GM23338 (cell line): ENCODE measurements at regions not wholly inside any gene's neighbourhood (a gene's known extent, or its start where the extent isn't known, plus 50 kb on each side); places are given as distances from the start of the nearest gene placed in this dataset.
"Not testable (repeated sequence)": the region's sequence is repeated elsewhere in the genome, so short reads cannot be mapped to it uniquely, and the experiment has no call there.

ENCODE experiments used
- CREB1 ChIP-seq: fragments of 250-450 bp; sonication (Bioruptor Pico); IDR thresholded peaks from 2 replicates; pipeline ENCODE4 v1.5.0; 2020; ENCODE audit warnings: low read depth, mild to moderate bottlenecking, moderate library complexity
- EZH2 ChIP-seq: fragments of 200-600 bp; sonication (generic); IDR thresholded peaks from one replicate; pipeline ENCODE4 v1.8.0; 2017; ENCODE audit warnings: antibody characterized with exemption, mild to moderate bottlenecking, low read depth; ENCODE audit not compliant: unreplicated experiment
- EZH2phosphoT487 ChIP-seq: fragments of 200-600 bp; sonication (generic); IDR thresholded peaks from one replicate; pipeline ENCODE4 v1.8.1; 2018; ENCODE audit warnings: antibody characterized with exemption; ENCODE audit not compliant: unreplicated experiment
- JUNB ChIP-seq: IDR thresholded peaks from one replicate; pipeline ENCODE4 v1.6.1; 2016; ENCODE audit warnings: antibody characterized with exemption; ENCODE audit not compliant: unreplicated experiment
- NANOG ChIP-seq: IDR thresholded peaks from 2 replicates; pipeline ENCODE4 v1.6.1; 2016; ENCODE audit warnings: antibody characterized with exemption, borderline replicate concordance
- POLR2AphosphoS5 ChIP-seq: IDR thresholded peaks from 2 replicates; pipeline ENCODE4 v1.6.1; 2016; ENCODE audit warnings: antibody characterized with exemption, low read depth
- STAT1 ChIP-seq: IDR thresholded peaks from one replicate; pipeline ENCODE4 v1.6.1; 2016; ENCODE audit warnings: antibody characterized with exemption; ENCODE audit not compliant: unreplicated experiment
- ZNF114 ChIP-seq: fragments of 250-450 bp; sonication (Bioruptor Pico); IDR thresholded peaks from 2 replicates; pipeline ENCODE4 v1.5.0; 2020; ENCODE audit warnings: mild to moderate bottlenecking, moderate library complexity
- ZNF331 ChIP-seq: fragments of 250-450 bp; sonication (Bioruptor Pico); IDR thresholded peaks from 2 replicates; pipeline ENCODE4 v1.5.0; 2020; ENCODE audit warnings: low read depth, mild to moderate bottlenecking, moderate library complexity
- TF ChIP-seq, protein P1 (sequence below), 2 experiments: fragments of 200-600 bp in 1 of 2; sonication (generic) in 1 of 2; conservative IDR thresholded peaks; 2 replicates each; pipeline versions ENCODE4 v1.5.1 to v1.6.1; 2016 to 2017; ENCODE audit warnings: antibody characterized with exemption in 2 of 2, low read depth in 2 of 2, mild to moderate bottlenecking in 2 of 2, moderate library complexity in 1 of 2
- TF ChIP-seq, protein P2 (sequence below): IDR thresholded peaks from 2 replicates; pipeline ENCODE4 v1.6.1; 2016; ENCODE audit warnings: antibody characterized with exemption
- TF ChIP-seq, protein P3 (sequence below): fragments of 250-450 bp; sonication (Bioruptor Pico); IDR thresholded peaks from 2 replicates; pipeline ENCODE4 v1.5.0; 2020; ENCODE audit warnings: mild to moderate bottlenecking, moderate library complexity
- TF ChIP-seq, protein P4 (sequence below): IDR thresholded peaks from one replicate; pipeline ENCODE4 v1.6.1; 2018; ENCODE audit warnings: antibody characterized with exemption; ENCODE audit not compliant: unreplicated experiment

DNA sequence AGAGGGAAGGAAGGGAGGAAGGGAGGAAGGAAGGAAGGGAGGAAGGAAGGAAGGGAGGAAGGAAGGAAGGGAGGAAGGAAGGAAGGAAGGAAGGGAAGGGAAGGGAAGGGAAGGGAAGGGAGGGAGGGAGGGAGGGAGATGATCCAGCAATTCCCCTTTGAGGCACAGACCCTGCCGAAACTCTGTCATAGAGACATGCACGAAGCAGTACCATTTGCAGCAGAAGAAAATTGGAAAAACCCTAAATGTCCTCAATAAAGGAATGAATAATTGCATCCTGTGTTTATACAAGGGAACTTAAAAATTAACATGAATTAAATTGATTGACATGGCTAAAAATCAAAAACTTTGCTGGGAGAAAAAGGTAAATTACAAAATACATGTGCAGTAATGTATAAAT is 151.5 kb downstream of the MTERF1 start:
- TF ChIP-seq, protein P1, sequence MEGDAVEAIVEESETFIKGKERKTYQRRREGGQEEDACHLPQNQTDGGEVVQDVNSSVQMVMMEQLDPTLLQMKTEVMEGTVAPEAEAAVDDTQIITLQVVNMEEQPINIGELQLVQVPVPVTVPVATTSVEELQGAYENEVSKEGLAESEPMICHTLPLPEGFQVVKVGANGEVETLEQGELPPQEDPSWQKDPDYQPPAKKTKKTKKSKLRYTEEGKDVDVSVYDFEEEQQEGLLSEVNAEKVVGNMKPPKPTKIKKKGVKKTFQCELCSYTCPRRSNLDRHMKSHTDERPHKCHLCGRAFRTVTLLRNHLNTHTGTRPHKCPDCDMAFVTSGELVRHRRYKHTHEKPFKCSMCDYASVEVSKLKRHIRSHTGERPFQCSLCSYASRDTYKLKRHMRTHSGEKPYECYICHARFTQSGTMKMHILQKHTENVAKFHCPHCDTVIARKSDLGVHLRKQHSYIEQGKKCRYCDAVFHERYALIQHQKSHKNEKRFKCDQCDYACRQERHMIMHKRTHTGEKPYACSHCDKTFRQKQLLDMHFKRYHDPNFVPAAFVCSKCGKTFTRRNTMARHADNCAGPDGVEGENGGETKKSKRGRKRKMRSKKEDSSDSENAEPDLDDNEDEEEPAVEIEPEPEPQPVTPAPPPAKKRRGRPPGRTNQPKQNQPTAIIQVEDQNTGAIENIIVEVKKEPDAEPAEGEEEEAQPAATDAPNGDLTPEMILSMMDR (conservative IDR thresholded peaks at IDR 0.05; ENCODE audit: low read depth in 2 of 2), result not testable (repeated sequence)
- not testable (repeated sequence) for TF ChIP-seq POLR2AphosphoS5; STAT1; CREB1; EZH2phosphoT487; EZH2; JUNB; NANOG; ZNF114 (CRISPR knock-in tag); ZNF331 (CRISPR knock-in tag)
- TF ChIP-seq, protein P2, sequence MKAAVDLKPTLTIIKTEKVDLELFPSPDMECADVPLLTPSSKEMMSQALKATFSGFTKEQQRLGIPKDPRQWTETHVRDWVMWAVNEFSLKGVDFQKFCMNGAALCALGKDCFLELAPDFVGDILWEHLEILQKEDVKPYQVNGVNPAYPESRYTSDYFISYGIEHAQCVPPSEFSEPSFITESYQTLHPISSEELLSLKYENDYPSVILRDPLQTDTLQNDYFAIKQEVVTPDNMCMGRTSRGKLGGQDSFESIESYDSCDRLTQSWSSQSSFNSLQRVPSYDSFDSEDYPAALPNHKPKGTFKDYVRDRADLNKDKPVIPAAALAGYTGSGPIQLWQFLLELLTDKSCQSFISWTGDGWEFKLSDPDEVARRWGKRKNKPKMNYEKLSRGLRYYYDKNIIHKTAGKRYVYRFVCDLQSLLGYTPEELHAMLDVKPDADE, result not testable (repeated sequence)
- TF ChIP-seq, protein P3, sequence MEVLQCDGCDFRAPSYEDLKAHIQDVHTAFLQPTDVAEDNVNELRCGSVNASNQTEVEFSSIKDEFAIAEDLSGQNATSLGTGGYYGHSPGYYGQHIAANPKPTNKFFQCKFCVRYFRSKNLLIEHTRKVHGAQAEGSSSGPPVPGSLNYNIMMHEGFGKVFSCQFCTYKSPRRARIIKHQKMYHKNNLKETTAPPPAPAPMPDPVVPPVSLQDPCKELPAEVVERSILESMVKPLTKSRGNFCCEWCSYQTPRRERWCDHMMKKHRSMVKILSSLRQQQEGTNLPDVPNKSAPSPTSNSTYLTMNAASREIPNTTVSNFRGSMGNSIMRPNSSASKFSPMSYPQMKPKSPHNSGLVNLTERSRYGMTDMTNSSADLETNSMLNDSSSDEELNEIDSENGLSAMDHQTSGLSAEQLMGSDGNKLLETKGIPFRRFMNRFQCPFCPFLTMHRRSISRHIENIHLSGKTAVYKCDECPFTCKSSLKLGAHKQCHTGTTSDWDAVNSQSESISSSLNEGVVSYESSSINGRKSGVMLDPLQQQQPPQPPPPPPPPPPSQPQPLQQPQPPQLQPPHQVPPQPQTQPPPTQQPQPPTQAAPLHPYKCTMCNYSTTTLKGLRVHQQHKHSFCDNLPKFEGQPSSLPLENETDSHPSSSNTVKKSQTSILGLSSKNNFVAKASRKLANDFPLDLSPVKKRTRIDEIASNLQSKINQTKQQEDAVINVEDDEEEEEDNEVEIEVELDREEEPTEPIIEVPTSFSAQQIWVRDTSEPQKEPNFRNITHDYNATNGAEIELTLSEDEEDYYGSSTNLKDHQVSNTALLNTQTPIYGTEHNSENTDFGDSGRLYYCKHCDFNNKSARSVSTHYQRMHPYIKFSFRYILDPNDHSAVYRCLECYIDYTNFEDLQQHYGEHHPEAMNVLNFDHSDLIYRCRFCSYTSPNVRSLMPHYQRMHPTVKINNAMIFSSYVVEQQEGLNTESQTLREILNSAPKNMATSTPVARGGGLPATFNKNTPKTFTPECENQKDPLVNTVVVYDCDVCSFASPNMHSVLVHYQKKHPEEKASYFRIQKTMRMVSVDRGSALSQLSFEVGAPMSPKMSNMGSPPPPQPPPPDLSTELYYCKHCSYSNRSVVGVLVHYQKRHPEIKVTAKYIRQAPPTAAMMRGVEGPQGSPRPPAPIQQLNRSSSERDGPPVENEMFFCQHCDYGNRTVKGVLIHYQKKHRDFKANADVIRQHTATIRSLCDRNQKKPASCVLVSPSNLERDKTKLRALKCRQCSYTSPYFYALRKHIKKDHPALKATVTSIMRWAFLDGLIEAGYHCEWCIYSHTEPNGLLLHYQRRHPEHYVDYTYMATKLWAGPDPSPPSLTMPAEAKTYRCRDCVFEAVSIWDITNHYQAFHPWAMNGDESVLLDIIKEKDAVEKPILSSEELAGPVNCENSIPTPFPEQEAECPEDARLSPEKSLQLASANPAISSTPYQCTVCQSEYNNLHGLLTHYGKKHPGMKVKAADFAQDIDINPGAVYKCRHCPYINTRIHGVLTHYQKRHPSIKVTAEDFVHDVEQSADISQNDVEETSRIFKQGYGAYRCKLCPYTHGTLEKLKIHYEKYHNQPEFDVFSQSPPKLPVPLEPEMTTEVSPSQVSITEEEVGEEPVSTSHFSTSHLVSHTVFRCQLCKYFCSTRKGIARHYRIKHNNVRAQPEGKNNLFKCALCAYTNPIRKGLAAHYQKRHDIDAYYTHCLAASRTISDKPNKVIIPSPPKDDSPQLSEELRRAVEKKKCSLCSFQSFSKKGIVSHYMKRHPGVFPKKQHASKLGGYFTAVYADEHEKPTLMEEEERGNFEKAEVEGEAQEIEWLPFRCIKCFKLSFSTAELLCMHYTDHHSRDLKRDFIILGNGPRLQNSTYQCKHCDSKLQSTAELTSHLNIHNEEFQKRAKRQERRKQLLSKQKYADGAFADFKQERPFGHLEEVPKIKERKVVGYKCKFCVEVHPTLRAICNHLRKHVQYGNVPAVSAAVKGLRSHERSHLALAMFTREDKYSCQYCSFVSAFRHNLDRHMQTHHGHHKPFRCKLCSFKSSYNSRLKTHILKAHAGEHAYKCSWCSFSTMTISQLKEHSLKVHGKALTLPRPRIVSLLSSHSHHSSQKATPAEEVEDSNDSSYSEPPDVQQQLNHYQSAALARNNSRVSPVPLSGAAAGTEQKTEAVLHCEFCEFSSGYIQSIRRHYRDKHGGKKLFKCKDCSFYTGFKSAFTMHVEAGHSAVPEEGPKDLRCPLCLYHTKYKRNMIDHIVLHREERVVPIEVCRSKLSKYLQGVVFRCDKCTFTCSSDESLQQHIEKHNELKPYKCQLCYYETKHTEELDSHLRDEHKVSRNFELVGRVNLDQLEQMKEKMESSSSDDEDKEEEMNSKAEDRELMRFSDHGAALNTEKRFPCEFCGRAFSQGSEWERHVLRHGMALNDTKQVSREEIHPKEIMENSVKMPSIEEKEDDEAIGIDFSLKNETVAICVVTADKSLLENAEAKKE (CRISPR knock-in tag), result not testable (repeated sequence)
- TF ChIP-seq, protein P4, sequence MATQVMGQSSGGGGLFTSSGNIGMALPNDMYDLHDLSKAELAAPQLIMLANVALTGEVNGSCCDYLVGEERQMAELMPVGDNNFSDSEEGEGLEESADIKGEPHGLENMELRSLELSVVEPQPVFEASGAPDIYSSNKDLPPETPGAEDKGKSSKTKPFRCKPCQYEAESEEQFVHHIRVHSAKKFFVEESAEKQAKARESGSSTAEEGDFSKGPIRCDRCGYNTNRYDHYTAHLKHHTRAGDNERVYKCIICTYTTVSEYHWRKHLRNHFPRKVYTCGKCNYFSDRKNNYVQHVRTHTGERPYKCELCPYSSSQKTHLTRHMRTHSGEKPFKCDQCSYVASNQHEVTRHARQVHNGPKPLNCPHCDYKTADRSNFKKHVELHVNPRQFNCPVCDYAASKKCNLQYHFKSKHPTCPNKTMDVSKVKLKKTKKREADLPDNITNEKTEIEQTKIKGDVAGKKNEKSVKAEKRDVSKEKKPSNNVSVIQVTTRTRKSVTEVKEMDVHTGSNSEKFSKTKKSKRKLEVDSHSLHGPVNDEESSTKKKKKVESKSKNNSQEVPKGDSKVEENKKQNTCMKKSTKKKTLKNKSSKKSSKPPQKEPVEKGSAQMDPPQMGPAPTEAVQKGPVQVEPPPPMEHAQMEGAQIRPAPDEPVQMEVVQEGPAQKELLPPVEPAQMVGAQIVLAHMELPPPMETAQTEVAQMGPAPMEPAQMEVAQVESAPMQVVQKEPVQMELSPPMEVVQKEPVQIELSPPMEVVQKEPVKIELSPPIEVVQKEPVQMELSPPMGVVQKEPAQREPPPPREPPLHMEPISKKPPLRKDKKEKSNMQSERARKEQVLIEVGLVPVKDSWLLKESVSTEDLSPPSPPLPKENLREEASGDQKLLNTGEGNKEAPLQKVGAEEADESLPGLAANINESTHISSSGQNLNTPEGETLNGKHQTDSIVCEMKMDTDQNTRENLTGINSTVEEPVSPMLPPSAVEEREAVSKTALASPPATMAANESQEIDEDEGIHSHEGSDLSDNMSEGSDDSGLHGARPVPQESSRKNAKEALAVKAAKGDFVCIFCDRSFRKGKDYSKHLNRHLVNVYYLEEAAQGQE, result not testable (repeated sequence)
